ENCODE measurements at regions not wholly inside any gene's neighbourhood (a gene's known extent, or its start where the extent isn't known, plus 50 kb on each side); places are given as distances from the start of the nearest gene placed in this dataset.

- FAIRE-seq (no peak), DNase-seq (ENCODE audit: low spot score in 2 of 2) (no peak)
Measured at GRCh38 chr5:50963971-50964745, 297.7 kb downstream of the PARP8 start.

- FAIRE-seq: no peak
- no peak for DNase-seq (ENCODE audit: low spot score in 2 of 2)
Measured at GRCh38 chr5:50964746-50965653, 298.6 kb downstream of the PARP8 start.

- FAIRE-seq (no peak), DNase-seq (ENCODE audit: low spot score in 2 of 2) (no peak)
Measured at GRCh38 chr5:50965654-50966375, 299.4 kb downstream of the PARP8 start.

- FAIRE-seq (no peak), DNase-seq (ENCODE audit: low spot score in 2 of 2) (no peak)
Measured at GRCh38 chr5:50967009-50967562, 300.6 kb downstream of the PARP8 start.

GRCh38 chr5:50967563-50968355, 301.3 kb downstream of the PARP8 start:
- FAIRE-seq (no peak), DNase-seq (ENCODE audit: low spot score in 2 of 2) (no peak)

GRCh38 chr5:50968356-50969149, 302.1 kb downstream of the PARP8 start:
- FAIRE-seq (no peak), DNase-seq (ENCODE audit: low spot score in 2 of 2) (no peak)

GRCh38 chr5:50969151-50970031, 303.0 kb downstream of the PARP8 start:
- DNase-seq (ENCODE audit: low spot score in 2 of 2) (no peak), FAIRE-seq (no peak)

- no peak for FAIRE-seq
- no peak for DNase-seq (ENCODE audit: low spot score in 2 of 2)
Measured at GRCh38 chr5:50975840-50976239, 309.4 kb downstream of the PARP8 start.

GRCh38 chr5:50978924-50979323, 312.5 kb downstream of the PARP8 start:
- DNase-seq (ENCODE audit: low spot score in 2 of 2) (no peak), FAIRE-seq (no peak)

GRCh38 chr5:50984640-50985039, 318.2 kb downstream of the PARP8 start:
- no peak for FAIRE-seq
- DNase-seq (ENCODE audit: low spot score in 2 of 2): no peak

GRCh38 chr5:50990296-50990924, 324.0 kb downstream of the PARP8 start:
- no peak for FAIRE-seq
- no peak for DNase-seq (ENCODE audit: low spot score in 2 of 2)

- DNase-seq (ENCODE audit: low spot score in 2 of 2) (no peak), FAIRE-seq (no peak)
Measured at GRCh38 chr5:50995285-50995942, 329.0 kb downstream of the PARP8 start.

- FAIRE-seq (no peak), DNase-seq (ENCODE audit: low spot score in 2 of 2) (no peak)
Measured at GRCh38 chr5:51001227-51001923, 334.9 kb downstream of the PARP8 start.

GRCh38 chr5:51002368-51002767, 335.9 kb downstream of the PARP8 start:
- FAIRE-seq (no peak), DNase-seq (ENCODE audit: low spot score in 2 of 2) (no peak)

- DNase-seq (ENCODE audit: low spot score in 2 of 2) (no peak), FAIRE-seq (no peak)
Measured at GRCh38 chr5:51013036-51013435, 346.6 kb downstream of the PARP8 start.

GRCh38 chr5:51018423-51018822, 352.0 kb downstream of the PARP8 start:
- DNase-seq (ENCODE audit: low spot score in 2 of 2): no peak
- no peak for FAIRE-seq

All from frontal cortex (tissue), 3 donors.